GM06990 (cell line): ENCODE measurements at regions not wholly inside any gene's neighbourhood (a gene's known extent, or its start where the extent isn't known, plus 50 kb on each side); places are given as distances from the start of the nearest gene placed in this dataset.

ENCODE experiments used
- DNase-seq: peaks from one replicate; pipeline ENCODE4 v3.0.0-alpha.2; 2011; ENCODE audit not compliant: insufficient read length; ENCODE audit errors: extremely low read depth
- H3K27me3 ChIP-seq: replicated peaks from 2 replicates; pipeline ENCODE4 v1.6.0; 2011; ENCODE audit warnings: low read length; ENCODE audit not compliant: control insufficient read depth, insufficient read depth
- H3K36me3 ChIP-seq: 2 replicates; pipeline ENCODE4 v1.5.1; 2011; ENCODE audit warnings: low read length; ENCODE audit not compliant: control insufficient read depth, insufficient read depth
- H3K4me3 ChIP-seq: replicated peaks from 2 replicates; pipeline ENCODE4 v1.5.1; 2011; ENCODE audit warnings: low read depth, mild to moderate bottlenecking, control low read depth, low read length
- CTCF ChIP-seq: IDR thresholded peaks from 2 replicates; pipeline ENCODE4 v1.5.1; 2011; ENCODE audit warnings: low read length, control low read depth, mild to moderate bottlenecking, inconsistent platforms; ENCODE audit not compliant: insufficient read depth, poor library complexity, severe bottlenecking

DNA sequence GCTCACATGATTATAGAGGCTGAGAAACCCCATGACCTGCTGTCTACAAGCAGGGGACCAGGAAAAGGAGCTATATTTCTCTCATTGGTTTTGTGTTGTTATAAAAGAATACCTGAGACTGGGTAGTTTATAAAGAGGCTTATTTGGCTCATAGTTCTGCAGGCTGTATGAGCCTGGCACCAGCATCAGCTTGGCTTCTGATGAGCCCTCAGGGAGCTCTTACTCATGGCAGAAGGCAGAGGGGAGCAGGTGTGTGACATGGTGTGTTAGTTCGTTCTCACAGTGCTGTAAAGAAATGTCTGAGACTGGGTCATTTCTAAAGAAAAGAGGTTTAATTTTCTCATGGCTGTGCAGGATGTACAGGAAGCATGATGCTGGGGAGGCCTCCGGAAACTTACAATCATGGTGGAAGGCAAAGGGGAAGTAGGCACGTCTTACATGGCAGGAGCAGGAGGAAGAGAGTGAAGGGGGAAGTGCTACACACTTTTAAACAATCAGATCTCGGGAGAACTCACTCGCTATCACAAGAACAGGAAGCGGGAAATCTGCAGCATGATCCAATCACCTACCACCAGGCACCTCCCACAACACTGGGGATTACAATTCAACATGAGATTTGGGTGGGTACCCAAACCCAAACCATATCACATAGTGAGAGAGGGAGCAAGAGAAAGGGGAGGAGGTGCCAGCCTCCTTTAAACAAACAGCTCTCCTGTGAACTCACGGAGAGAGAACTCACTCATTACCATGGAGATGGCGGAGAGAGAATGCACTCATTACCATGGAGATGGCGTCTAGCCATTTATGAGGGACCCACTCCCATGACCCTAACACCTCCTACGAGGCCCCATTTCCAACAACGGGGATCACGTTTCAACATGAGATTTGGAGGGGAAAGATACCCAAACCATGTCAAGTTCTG is 133.4 kb downstream of the JCAD start:
- Histone ChIP-seq H3K36me3 (no peaks in the 10 kb centered on the region), H3K4me3 (no peak overlapping the region), H3K27me3 (no peaks in the 10 kb centered on the region; the same call in 1 of the 2 replicates)
- TF ChIP-seq CTCF = no peak
- no peak for DNase-seq

GRCh38 chr10:29924436-29924835 is 134.9 kb downstream of the JCAD start:
- Histone ChIP-seq H3K27me3 (no peaks in the 10 kb centered on the region; the same call in 1 of the 2 replicates), H3K36me3 (no peaks in the 10 kb centered on the region), H3K4me3 (no peak overlapping the region)
- DNase-seq = no peak
- no peak for TF ChIP-seq CTCF

- Histone ChIP-seq H3K27me3 (no peaks in the 10 kb centered on the region; the same call in 1 of the 2 replicates), H3K36me3 (no peaks in the 10 kb centered on the region), H3K4me3 (no peak overlapping the region)
- no peak for TF ChIP-seq CTCF
- no peak for DNase-seq
Observed at GRCh38 chr10:29923416-29923965, 135.9 kb downstream of the JCAD start.

GRCh38 chr10:29922892-29923291 is 136.5 kb downstream of the JCAD start:
- H3K27me3 ChIP-seq = no peaks in the 10 kb centered on the region; the same call in 1 of the 2 replicates

GRCh38 chr10:29922226-29922625 is 137.2 kb downstream of the JCAD start:
- H3K4me3 ChIP-seq = no peak overlapping the region
- DNase-seq = no peak
- TF ChIP-seq CTCF = no peak
- no peaks in the 10 kb centered on the region; the same call in 1 of the 2 replicates for H3K27me3 ChIP-seq
- H3K36me3 ChIP-seq = no peaks in the 10 kb centered on the region

More at GRCh38 chr10:29922892-29923291, 136.5 kb downstream of the JCAD start:
- TF ChIP-seq CTCF = no peak
- Histone ChIP-seq H3K36me3 (no peaks in the 10 kb centered on the region), H3K4me3 (no peak overlapping the region)
- DNase-seq = no peak
